IMR-90 (cell line): ENCODE measurements at regions not wholly inside any gene's neighbourhood (a gene's known extent, or its start where the extent isn't known, plus 50 kb on each side); places are given as distances from the start of the nearest gene placed in this dataset.

Experiments
- ATAC-seq: fragments of 200-7000 bp; cut with Tn5 transposase; 2 replicates; pipeline ENCODE4 v1.9.1; 2020; ENCODE audit warnings: low read depth, mild to moderate bottlenecking, moderate library complexity
- BruUV-seq: library from RNA; stranded (reverse); fragments of 400-500 nt; replicated peaks from 2 replicates; lab custom pipeline; 2021; lab: Mats Ljungman, UMichigan
- CTCF ChIA-PET: fragments of 300-600 bp; formaldehyde crosslinking; extraction: SDS; loops from one replicate; lab custom pipeline; 2021; ENCODE audit warnings: antibody characterized with exemption; lab: Yijun Ruan, JAX
- POLR2A ChIA-PET: fragments of 300-600 bp; sonication (Branson Sonifier 250); formaldehyde crosslinking; loops from one replicate; lab custom pipeline; 2022; ENCODE audit warnings: antibody characterized with exemption; ENCODE audit not compliant: unreplicated experiment; lab: Charles Lee
- DNase-seq: peaks from one replicate; pipeline ENCODE4 v3.0.0; 2013
- H2AFZ ChIP-seq: replicated peaks from 2 replicates; pipeline ENCODE3; 2013; ENCODE audit warnings: low read length, mild to moderate bottlenecking; ENCODE audit not compliant: poor library complexity
- H2AK5ac ChIP-seq: 2 replicates; pipeline ENCODE4 v1.6.1; 2013; ENCODE audit warnings: low read depth, low read length, inconsistent platforms
- H2AK9ac ChIP-seq: replicated peaks from 2 replicates; pipeline ENCODE3; 2013; ENCODE audit warnings: mild to moderate bottlenecking, low read depth, low read length, moderate library complexity; ENCODE audit not compliant: poor library complexity
- H2BK120ac ChIP-seq: 2 replicates; pipeline ENCODE4 v1.6.1; 2013; ENCODE audit warnings: low read depth, low read length, inconsistent platforms
- H2BK15ac ChIP-seq: 3 replicates; pipeline ENCODE4 v1.6.1; 2013; ENCODE audit warnings: low read depth, low read length, inconsistent platforms
- H2BK20ac ChIP-seq: 2 replicates; pipeline ENCODE4 v1.6.1; 2013; ENCODE audit warnings: low read depth, mild to moderate bottlenecking, inconsistent platforms, low read length, moderate library complexity
- H2BK5ac ChIP-seq: 2 replicates; pipeline ENCODE4 v1.6.1; 2013; ENCODE audit warnings: mild to moderate bottlenecking, low read depth, low read length, inconsistent platforms; ENCODE audit not compliant: poor library complexity, severe bottlenecking
- H3K14ac ChIP-seq: replicated peaks from 2 replicates; pipeline ENCODE4 v1.6.1; 2013; ENCODE audit warnings: low read depth, low read length, inconsistent platforms
- H3K18ac ChIP-seq: 2 replicates; pipeline ENCODE4 v1.6.1; 2013; ENCODE audit warnings: low read depth, low read length, control low read depth
- H3K23ac ChIP-seq: 2 replicates; pipeline ENCODE4 v1.6.1; 2013; ENCODE audit warnings: low read depth, low read length, inconsistent platforms
- H3K27ac ChIP-seq: 2 replicates; pipeline ENCODE4 v1.5.1; 2013; ENCODE audit warnings: mild to moderate bottlenecking, control low read depth, low read length; ENCODE audit not compliant: insufficient read depth
- H3K27me3 ChIP-seq: 2 replicates; pipeline ENCODE4 v1.6.1; 2013; ENCODE audit warnings: low read length; ENCODE audit not compliant: control insufficient read depth, insufficient read depth
- H3K36me3 ChIP-seq: 2 replicates; pipeline ENCODE4 v1.6.1; 2013; ENCODE audit warnings: low read length, mixed read lengths; ENCODE audit not compliant: control insufficient read depth, insufficient read depth
- H3K4ac ChIP-seq: 2 replicates; pipeline ENCODE4 v1.6.1; 2013; ENCODE audit warnings: low read depth, low read length, inconsistent platforms
- H3K4me1 ChIP-seq: 2 replicates; pipeline ENCODE4 v1.6.1; 2013; ENCODE audit warnings: low read length, mixed read lengths; ENCODE audit not compliant: control insufficient read depth, insufficient read depth
- H3K4me2 ChIP-seq: 2 replicates; pipeline ENCODE4 v1.6.1; 2013; ENCODE audit warnings: low read depth, mild to moderate bottlenecking, control low read depth, low read length, moderate library complexity
- H3K4me3 ChIP-seq: 2 replicates; pipeline ENCODE4 v1.5.1; 2013; ENCODE audit warnings: low read depth, mild to moderate bottlenecking, control low read depth, low read length, moderate library complexity; ENCODE audit not compliant: insufficient read depth
- H3K56ac ChIP-seq: 2 replicates; pipeline ENCODE4 v1.6.1; 2013; ENCODE audit warnings: low read length, inconsistent platforms; ENCODE audit not compliant: insufficient read depth; ENCODE audit errors: extremely low read depth
- H3K79me1 ChIP-seq, 2 experiments: 2 replicates each; pipeline ENCODE4 v1.6.1; 2013; ENCODE audit warnings: low read length in 2 of 2, inconsistent platforms in 1 of 2, low read depth in 1 of 2
- H3K9ac ChIP-seq: 2 replicates; pipeline ENCODE4 v1.6.1; 2013; ENCODE audit warnings: low read depth, low read length, control low read depth
- H3K9me1 ChIP-seq: 2 replicates; pipeline ENCODE4 v1.6.1; 2013; ENCODE audit warnings: low read length, inconsistent platforms; ENCODE audit not compliant: insufficient read depth
- H3K9me3 ChIP-seq: 2 replicates; pipeline ENCODE4 v1.6.1; 2013; ENCODE audit warnings: low read length; ENCODE audit not compliant: control insufficient read depth, insufficient read depth
- H4K20me1 ChIP-seq: 2 replicates; pipeline ENCODE4 v1.6.1; 2013; ENCODE audit warnings: low read length, inconsistent platforms; ENCODE audit not compliant: insufficient read depth
- H4K5ac ChIP-seq: 2 replicates; pipeline ENCODE4 v1.6.1; 2013; ENCODE audit warnings: mild to moderate bottlenecking, low read depth, low read length, control low read depth
- H4K8ac ChIP-seq, 2 experiments: 2 replicates each; pipeline ENCODE4 v1.6.1; 2013; ENCODE audit warnings: low read depth in 2 of 2, low read length in 2 of 2, control low read depth in 1 of 2, inconsistent platforms in 1 of 2
- H4K91ac ChIP-seq: 2 replicates; pipeline ENCODE4 v1.6.1; 2013; ENCODE audit warnings: low read depth, low read length, inconsistent platforms; ENCODE audit not compliant: insufficient read depth
- CEBPB ChIP-seq: IDR thresholded peaks from 2 replicates; pipeline ENCODE4 v1.6.1; 2012; ENCODE audit warnings: low read depth, low read length, improper control_type of control experiment
- CHD1 ChIP-seq: IDR thresholded peaks from 2 replicates; pipeline ENCODE4 v1.6.1; 2012; ENCODE audit warnings: low read depth, low read length, improper control_type of control experiment
- MAFK ChIP-seq: IDR thresholded peaks from 2 replicates; pipeline ENCODE4 v1.6.1; 2012; ENCODE audit warnings: low read depth, low read length, improper control_type of control experiment
- NFE2L2 ChIP-seq: fragments of 150-350 bp; IDR thresholded peaks from 2 replicates; pipeline ENCODE4 v1.6.1; 2016; ENCODE audit warnings: low read depth, mild to moderate bottlenecking, low read length
- RCOR1 ChIP-seq: IDR thresholded peaks from 2 replicates; pipeline ENCODE4 v1.6.1; 2012; ENCODE audit warnings: mild to moderate bottlenecking, low read length, improper control_type of control experiment; ENCODE audit not compliant: insufficient replicate concordance
- RFX5 ChIP-seq: IDR thresholded peaks from 2 replicates; pipeline ENCODE4 v1.8.0; 2012; ENCODE audit warnings: low read depth, mild to moderate bottlenecking, low read length, moderate library complexity
- SMC3 ChIP-seq: fragments of 150-350 bp; IDR thresholded peaks from 2 replicates; pipeline ENCODE4 v1.6.1; 2016; ENCODE audit warnings: low read depth, mild to moderate bottlenecking, antibody characterized with exemption, low read length, moderate library complexity
- WGBS, 2 experiments: methylation state at CpG; one replicate each; pipeline versions ENCODE4 v1.1.5 to v1.1.7; 2013; ENCODE audit warnings: missing lambda C conversion rate in 2 of 2; ENCODE audit not compliant: insufficient read length in 1 of 2; ENCODE audit errors: extremely low coverage in 2 of 2; 5-methylcytosine and 5-hydroxymethylcytosine counted together
- dilution Hi-C: fragments of 300-500 bp; cut with HindIII; formaldehyde crosslinking; loops from one replicate; pipeline ENCODE4 v1.14.3; 2018; ENCODE audit warnings: low sequenced_read_pairs; ENCODE audit not compliant: unreplicated experiment
- in situ Hi-C: fragments of 300-500 bp; cut with MboI; formaldehyde crosslinking; loops from 3 replicates; pipeline ENCODE4 v1.14.3; 2019; ENCODE audit warnings: low sequenced_read_pairs, inconsistent platforms, mixed read lengths
- intact Hi-C: fragments of 100-400 bp; cut with micrococcal nuclease; formaldehyde crosslinking; loops from 2 replicates; pipeline ENCODE4 v1.10.0; 2022

DNA sequence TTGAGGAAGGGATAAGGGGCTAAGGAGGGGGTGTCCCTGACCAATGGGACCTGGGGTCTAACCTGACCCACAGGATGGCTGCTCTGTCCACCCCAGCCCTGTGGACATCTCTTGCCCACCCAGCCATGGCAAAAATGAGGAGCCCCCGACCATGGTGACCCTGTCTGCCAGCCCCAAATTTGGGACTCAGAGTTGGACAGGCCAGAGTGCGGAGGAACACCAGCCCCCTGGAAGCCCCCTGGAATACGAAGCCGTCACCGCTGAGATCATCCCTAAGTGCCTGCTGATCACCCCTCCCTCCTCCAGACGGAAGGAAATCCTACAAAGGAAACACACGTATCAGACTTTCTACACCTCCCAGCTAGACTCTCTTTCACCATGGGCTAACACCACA lies 119.3 kb downstream of the SIK1 start:
- no peak overlapping the region for H2BK120ac ChIP-seq
- no peak for ATAC-seq
- intact Hi-C loops (no loop called here), in situ Hi-C loops (no loop called here), dilution Hi-C loops (no loop called here)
- H3K18ac ChIP-seq = no peak overlapping the region
- H3K23ac ChIP-seq = no peak overlapping the region
- no peaks in the 10 kb centered on the region for H3K9me3 ChIP-seq
- H3K4me1 ChIP-seq = no peaks in the 10 kb centered on the region
- no peak overlapping the region for H3K4me2 ChIP-seq
- H3K9ac ChIP-seq = no peak overlapping the region
- H3K56ac ChIP-seq = no peak overlapping the region
- no peak overlapping the region for H2AK5ac ChIP-seq
- TF ChIP-seq CEBPB (no peak), SMC3 (no peak), NFE2L2 (no peak), RCOR1 (no peak), MAFK (no peak), CHD1 (no peak), RFX5 (no peak)
- H3K27me3 ChIP-seq = peaks cover 25% of the 10 kb centered on the region
- no peaks in the 10 kb centered on the region for H3K79me1 ChIP-seq
- 0 out of 2 replicates have a peak, but pooled peaks cover 2% of the 10 kb centered on the region for H3K9me1 ChIP-seq
- H2BK5ac ChIP-seq = no peak overlapping the region
- H4K91ac ChIP-seq = no peak overlapping the region
- peak overlapping the region; percentile 32 for H2AFZ ChIP-seq
- H2AK9ac ChIP-seq = no peak overlapping the region
- no peaks in the 10 kb centered on the region for H4K20me1 ChIP-seq
- no TSS peak for BruUV-seq
- no peak overlapping the region for H3K4ac ChIP-seq
- no peak overlapping the region for H2BK20ac ChIP-seq
- ChIA-PET CTCF (no interaction called here), POLR2A (no interaction called here)
- H3K36me3 ChIP-seq = no peaks in the 10 kb centered on the region
- no peak overlapping the region for H3K27ac ChIP-seq
- no peak overlapping the region for H4K5ac ChIP-seq
- no peak for DNase-seq
- WGBS, 2 experiments = no CpG with 5 or more reads among the region's 7 CpGs
- H3K4me3 ChIP-seq = no peak overlapping the region
- H2BK15ac ChIP-seq = no peak overlapping the region
- H4K8ac ChIP-seq = no peak overlapping the region
- H3K14ac ChIP-seq = no peak overlapping the region
